ENCODE measurements at regions not wholly inside any gene's neighbourhood (a gene's known extent, or its start where the extent isn't known, plus 50 kb on each side); places are given as distances from the start of the nearest gene placed in this dataset.

DNA sequence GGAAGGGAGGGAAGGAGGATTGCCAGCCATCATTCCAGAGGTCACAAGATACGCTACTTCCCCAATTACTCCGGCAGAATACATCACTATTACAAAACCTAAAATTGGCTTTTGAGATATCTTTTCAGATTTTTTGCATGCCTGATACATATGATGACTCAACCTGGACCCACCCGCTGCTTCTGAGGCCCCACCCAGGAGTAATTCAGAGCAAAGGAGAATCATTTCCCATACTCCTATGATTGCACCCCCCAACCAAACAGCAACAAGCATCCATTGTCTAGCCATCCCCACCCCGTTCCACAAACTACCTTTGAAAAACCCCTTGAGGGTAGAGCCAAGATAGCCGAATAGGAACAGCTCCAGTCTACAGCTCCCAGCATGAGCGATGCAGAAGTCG, 163.5 kb upstream of the GJE1 start:
- TF ChIP-seq, protein P1, sequence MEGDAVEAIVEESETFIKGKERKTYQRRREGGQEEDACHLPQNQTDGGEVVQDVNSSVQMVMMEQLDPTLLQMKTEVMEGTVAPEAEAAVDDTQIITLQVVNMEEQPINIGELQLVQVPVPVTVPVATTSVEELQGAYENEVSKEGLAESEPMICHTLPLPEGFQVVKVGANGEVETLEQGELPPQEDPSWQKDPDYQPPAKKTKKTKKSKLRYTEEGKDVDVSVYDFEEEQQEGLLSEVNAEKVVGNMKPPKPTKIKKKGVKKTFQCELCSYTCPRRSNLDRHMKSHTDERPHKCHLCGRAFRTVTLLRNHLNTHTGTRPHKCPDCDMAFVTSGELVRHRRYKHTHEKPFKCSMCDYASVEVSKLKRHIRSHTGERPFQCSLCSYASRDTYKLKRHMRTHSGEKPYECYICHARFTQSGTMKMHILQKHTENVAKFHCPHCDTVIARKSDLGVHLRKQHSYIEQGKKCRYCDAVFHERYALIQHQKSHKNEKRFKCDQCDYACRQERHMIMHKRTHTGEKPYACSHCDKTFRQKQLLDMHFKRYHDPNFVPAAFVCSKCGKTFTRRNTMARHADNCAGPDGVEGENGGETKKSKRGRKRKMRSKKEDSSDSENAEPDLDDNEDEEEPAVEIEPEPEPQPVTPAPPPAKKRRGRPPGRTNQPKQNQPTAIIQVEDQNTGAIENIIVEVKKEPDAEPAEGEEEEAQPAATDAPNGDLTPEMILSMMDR (IDR thresholded peaks at IDR 0.05; ENCODE audit: insufficient read depth, low read depth, low read length): no peak
- TF ChIP-seq EZH2 (IDR thresholded peaks at IDR 0.05; ENCODE audit: insufficient read depth, low read length): no peak
